CD8-positive, alpha-beta memory T cell (primary cell): ENCODE measurements at regions not wholly inside any gene's neighbourhood (a gene's known extent, or its start where the extent isn't known, plus 50 kb on each side); places are given as distances from the start of the nearest gene placed in this dataset.
"Not testable (repeated sequence)": the region's sequence is repeated elsewhere in the genome, so short reads cannot be mapped to it uniquely, and the experiment has no call there.

Experiments
- CTCF ChIA-PET: fragments of 350-600 bp; sonication (Branson Sonifier 250); formaldehyde crosslinking; loops from one replicate; lab custom pipeline; 2021; ENCODE audit warnings: antibody characterized with exemption; lab: Charles Lee
- POLR2A ChIA-PET: fragments of 350-600 bp; sonication (Branson Sonifier 250); formaldehyde crosslinking; loops from one replicate; lab custom pipeline; 2021; ENCODE audit warnings: antibody characterized with exemption; lab: Charles Lee
- DNase-seq, 5 donors: peaks; one replicate each; pipeline versions ENCODE4 v3.0.0 to v3.0.0-alpha.2; 2020 to 2022; ENCODE audit warnings: mixed read lengths in 1 of 5
- H3K27ac ChIP-seq: one replicate; pipeline ENCODE4 v1.7.0; 2013; ENCODE audit warnings: low read depth, mild to moderate bottlenecking, low read length, moderate library complexity
- H3K27me3 ChIP-seq: 2 replicates; pipeline ENCODE4 v1.7.0; 2013; ENCODE audit warnings: low read length, mild to moderate bottlenecking; ENCODE audit not compliant: insufficient read depth, poor library complexity, severe bottlenecking
- H3K36me3 ChIP-seq: 2 replicates; pipeline ENCODE4 v1.7.0; 2013; ENCODE audit warnings: mild to moderate bottlenecking, low read length, moderate library complexity; ENCODE audit not compliant: insufficient read depth
- H3K4me1 ChIP-seq: 2 replicates; pipeline ENCODE4 v1.7.0; 2013; ENCODE audit warnings: mild to moderate bottlenecking, low read length, moderate library complexity; ENCODE audit not compliant: insufficient read depth
- H3K4me3 ChIP-seq: 2 replicates; pipeline ENCODE4 v1.7.0; 2013; ENCODE audit warnings: mild to moderate bottlenecking, low read length
- H3K9me3 ChIP-seq: 2 replicates; pipeline ENCODE4 v1.7.0; 2013; ENCODE audit warnings: mild to moderate bottlenecking, low read length
- H3K27ac Mint-ChIP-seq, 8 donors: one replicate each; pipeline ENCODE4 v1.8.0; 2020 to 2021; ENCODE audit warnings: mixed read lengths in 8 of 8, mild to moderate bottlenecking in 6 of 8, inconsistent platforms in 3 of 8, moderate library complexity in 3 of 8
- H3K27me3 Mint-ChIP-seq, 2 donors: one replicate each; pipeline ENCODE4 v1.8.0; 2020 to 2021; ENCODE audit warnings: mixed read lengths in 2 of 2, mild to moderate bottlenecking in 1 of 2, moderate library complexity in 1 of 2
- H3K36me3 Mint-ChIP-seq, 3 donors: one replicate each; pipeline ENCODE4 v1.8.0; 2020 to 2021; ENCODE audit warnings: mixed read lengths in 3 of 3, inconsistent platforms in 1 of 3, mild to moderate bottlenecking in 1 of 3
- H3K4me1 Mint-ChIP-seq, 3 donors: one replicate each; pipeline ENCODE4 v1.8.0; 2020 to 2021; ENCODE audit warnings: mixed read lengths in 3 of 3, inconsistent platforms in 1 of 3, mild to moderate bottlenecking in 1 of 3
- H3K4me3 Mint-ChIP-seq, 7 donors: one replicate each; pipeline ENCODE4 v1.8.0; 2020 to 2021; ENCODE audit warnings: mixed read lengths in 7 of 7, mild to moderate bottlenecking in 6 of 7, moderate library complexity in 4 of 7, inconsistent platforms in 2 of 7
- H3K9me3 Mint-ChIP-seq, 5 donors: one replicate each; pipeline ENCODE4 v1.8.0; 2020 to 2022; ENCODE audit warnings: mixed read lengths in 5 of 5, mild to moderate bottlenecking in 3 of 5, moderate library complexity in 2 of 5, inconsistent platforms in 1 of 5

DNA sequence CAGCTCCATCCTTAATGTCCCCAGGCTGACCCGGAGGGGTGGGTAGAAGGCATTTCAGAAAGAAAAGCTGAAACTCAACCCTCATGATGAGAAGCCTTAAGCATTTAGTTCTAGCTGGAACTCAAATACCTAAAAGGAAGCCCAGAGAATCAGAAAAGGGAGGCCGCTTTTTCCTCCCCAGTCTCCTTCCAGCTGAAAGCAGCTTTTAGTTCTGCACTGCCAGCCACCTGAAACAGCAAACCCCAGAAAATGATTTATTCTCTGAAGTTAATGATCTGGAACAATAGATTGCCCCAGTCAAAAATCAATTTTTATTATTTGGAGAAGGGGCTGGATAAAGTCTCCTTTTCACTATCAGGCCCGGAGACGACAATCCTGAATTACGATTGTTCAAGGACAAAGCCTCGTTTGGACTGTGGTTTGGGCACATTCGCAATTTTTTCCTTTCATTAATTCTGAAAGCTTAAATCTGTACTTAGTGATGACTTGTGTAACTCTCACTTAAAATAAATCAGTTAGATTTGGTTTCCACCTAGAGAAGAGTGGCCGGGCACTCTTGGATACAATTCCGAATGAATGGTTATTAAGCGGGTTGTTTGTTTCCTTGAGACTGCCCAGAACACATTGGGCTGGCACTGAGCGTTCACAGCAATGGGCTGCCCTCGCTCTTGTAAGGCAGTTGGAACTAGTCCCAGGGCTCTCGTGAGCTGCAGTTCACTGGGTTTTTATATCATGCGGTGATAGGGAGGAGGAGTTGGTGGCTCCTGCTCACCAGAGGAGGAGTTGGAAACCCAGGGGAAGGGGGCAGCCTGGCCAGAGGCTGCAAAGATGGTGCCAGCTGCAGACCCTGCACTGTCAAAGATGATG lies 262.2 kb downstream of the CCSER2 start:
- H3K27ac ChIP-seq: no peak overlapping the region
- peaks cover 3 to 35% of the 10 kb centered on the region in 2 donors for H3K27me3 Mint-ChIP-seq
- ChIA-PET CTCF (no interaction called here), POLR2A (no interaction called here)
- no peak for DNase-seq
- H3K4me1 ChIP-seq: no peaks in the 10 kb centered on the region
- no peaks in the 10 kb centered on the region for H3K4me1 Mint-ChIP-seq
- H3K4me3 ChIP-seq: no peak overlapping the region
- H3K27me3 ChIP-seq: no peaks in the 10 kb centered on the region
- H3K36me3 ChIP-seq: no peaks in the 10 kb centered on the region
- H3K4me3 Mint-ChIP-seq: no peak overlapping the region
- H3K9me3 Mint-ChIP-seq: no peaks in the 10 kb centered on the region
- H3K9me3 ChIP-seq: no peaks in the 10 kb centered on the region
- peak overlapping the region in 1 of 8 donors; percentile 43 for H3K27ac Mint-ChIP-seq
- H3K36me3 Mint-ChIP-seq: no peaks in the 10 kb centered on the region

DNA sequence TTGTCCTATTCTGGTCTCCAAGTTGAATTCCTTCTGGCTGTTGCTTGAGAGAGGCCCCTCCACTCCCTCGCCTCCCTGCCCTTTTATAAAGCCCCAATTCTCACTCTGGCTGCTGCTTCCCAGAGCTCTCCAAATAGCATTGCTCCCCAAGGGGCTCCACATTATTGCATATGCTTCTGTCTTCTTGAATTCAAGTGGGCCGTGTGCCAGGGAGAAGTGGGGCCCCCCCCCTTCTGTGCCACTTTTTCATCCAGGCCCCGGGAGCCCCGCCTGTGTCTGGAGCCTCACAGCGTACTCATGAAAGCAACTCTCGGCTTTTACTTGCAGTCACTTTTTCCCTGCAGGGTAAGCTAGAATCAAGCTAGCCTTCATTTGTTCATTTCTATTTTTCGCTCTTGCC lies 265.1 kb downstream of the CCSER2 start:
- H3K27me3 Mint-ChIP-seq: peaks cover 11 to 32% of the 10 kb centered on the region in 2 donors
- no peaks in the 10 kb centered on the region for H3K4me1 Mint-ChIP-seq
- Histone ChIP-seq H3K4me3 (no peak overlapping the region), H3K27ac (no peak overlapping the region), H3K36me3 (no peaks in the 10 kb centered on the region), H3K27me3 (no peaks in the 10 kb centered on the region), H3K9me3 (no peaks in the 10 kb centered on the region), H3K4me1 (no peaks in the 10 kb centered on the region)
- H3K36me3 Mint-ChIP-seq: no peaks in the 10 kb centered on the region
- ChIA-PET POLR2A (no interaction called here), CTCF (no interaction called here)
- DNase-seq: no peak
- no peak overlapping the region for H3K27ac Mint-ChIP-seq
- no peak overlapping the region for H3K4me3 Mint-ChIP-seq
- H3K9me3 Mint-ChIP-seq: peaks cover 0 to 2% (median 0%) of the 10 kb centered on the region in 5 donors

DNA sequence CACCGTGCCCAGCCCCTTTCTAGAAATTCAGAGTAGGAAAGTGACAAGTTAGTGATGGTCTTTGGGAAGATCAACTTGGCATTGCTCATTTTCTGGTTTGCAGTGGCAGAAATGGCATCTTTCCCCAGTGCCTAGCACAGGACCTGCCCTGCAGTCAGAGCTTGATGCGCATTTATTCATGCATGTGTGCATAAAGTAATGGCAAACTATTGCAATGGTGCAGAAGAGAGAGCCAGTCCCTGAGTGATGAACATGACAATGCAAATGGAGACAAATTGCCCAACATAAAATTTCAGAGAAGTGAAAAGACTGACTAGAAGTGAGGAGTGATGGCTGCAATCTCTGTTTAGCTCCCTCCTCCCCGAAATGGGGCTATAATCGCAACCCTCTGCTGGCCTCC lies 268.2 kb downstream of the CCSER2 start:
- Histone ChIP-seq H3K27ac (no peak overlapping the region), H3K9me3 (no peaks in the 10 kb centered on the region), H3K4me1 (no peaks in the 10 kb centered on the region), H3K27me3 (no peaks in the 10 kb centered on the region), H3K36me3 (no peaks in the 10 kb centered on the region), H3K4me3 (no peak overlapping the region)
- H3K4me1 Mint-ChIP-seq: no peaks in the 10 kb centered on the region
- peaks cover 12 to 37% of the 10 kb centered on the region in 2 donors for H3K27me3 Mint-ChIP-seq
- H3K36me3 Mint-ChIP-seq: no peaks in the 10 kb centered on the region
- DNase-seq: no peak
- CTCF ChIA-PET: no interaction called here
- H3K9me3 Mint-ChIP-seq: peaks cover 0 to 2% (median 0%) of the 10 kb centered on the region in 5 donors
- POLR2A ChIA-PET: no interaction called here
- no peak overlapping the region for H3K27ac Mint-ChIP-seq
- no peak overlapping the region for H3K4me3 Mint-ChIP-seq

DNA sequence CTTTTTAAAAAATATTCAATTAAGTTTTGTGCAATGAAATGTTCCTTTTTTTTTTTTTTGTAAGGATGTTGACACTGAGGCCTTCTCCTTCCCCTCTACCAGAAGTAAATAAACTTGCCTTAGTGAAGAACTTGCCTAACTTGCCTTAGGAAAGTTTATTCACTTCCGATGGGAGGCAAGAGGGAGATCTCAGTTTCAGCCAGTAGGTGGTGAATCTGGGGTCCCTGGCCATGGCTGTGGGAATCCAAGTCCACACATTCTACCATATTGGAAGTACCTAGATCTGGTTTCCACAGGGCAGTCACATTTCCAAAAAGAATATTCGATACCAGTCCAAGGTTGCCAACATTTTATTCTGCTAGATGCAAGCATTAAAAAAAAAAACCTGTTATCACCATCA lies 270.9 kb downstream of the CCSER2 start:
- H3K9me3 ChIP-seq: no peaks in the 10 kb centered on the region
- H3K27ac ChIP-seq: no peak overlapping the region
- no peaks in the 10 kb centered on the region for H3K27me3 ChIP-seq
- Mint-ChIP-seq H3K9me3 (peaks cover 0 to 2% (median 0%) of the 10 kb centered on the region in 5 donors), H3K27ac (no peak overlapping the region), H3K36me3 (no peaks in the 10 kb centered on the region), H3K4me3 (no peak overlapping the region), H3K4me1 (no peaks in the 10 kb centered on the region), H3K27me3 (peaks cover 15 to 30% of the 10 kb centered on the region in 2 donors)
- ChIA-PET CTCF (interaction anchor here (1.3 kb wide), 1 partner anchor 10 kb away, joined by 3 read pairs; no protein-coding TSS in a partner anchor), POLR2A (no interaction called here)
- H3K36me3 ChIP-seq: no peaks in the 10 kb centered on the region
- no peak for DNase-seq
- H3K4me3 ChIP-seq: no peak overlapping the region
- H3K4me1 ChIP-seq: no peaks in the 10 kb centered on the region

DNA sequence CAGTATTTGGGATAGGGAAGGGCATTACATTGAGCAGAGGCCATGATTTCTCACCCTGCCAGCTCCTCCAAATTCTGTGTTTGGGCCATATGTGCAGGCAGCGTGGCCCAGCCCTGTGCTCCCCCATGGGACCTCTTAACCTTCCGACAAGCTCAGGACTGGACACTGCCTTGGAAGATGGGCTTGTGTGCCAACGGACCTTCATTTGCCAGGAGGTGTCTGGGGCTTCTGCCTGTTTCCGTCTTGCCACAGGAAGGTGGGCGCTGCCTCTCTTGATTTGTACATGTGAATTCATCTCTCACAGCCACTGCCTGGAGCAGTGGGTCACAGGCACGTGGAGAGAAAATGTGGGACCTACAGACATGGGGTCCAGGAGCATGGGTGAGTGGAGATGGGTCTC lies 272.6 kb downstream of the CCSER2 start:
- no peak for DNase-seq
- ChIA-PET POLR2A (no interaction called here), CTCF (no interaction called here)
- H3K4me3 ChIP-seq: no peak overlapping the region
- no peaks in the 10 kb centered on the region for H3K9me3 ChIP-seq
- no peaks in the 10 kb centered on the region for H3K36me3 ChIP-seq
- Mint-ChIP-seq H3K27ac (no peak overlapping the region), H3K4me1 (no peaks in the 10 kb centered on the region), H3K9me3 (peaks cover 0 to 2% (median 0%) of the 10 kb centered on the region in 5 donors), H3K4me3 (no peak overlapping the region), H3K27me3 (peaks cover 15 to 28% of the 10 kb centered on the region in 2 donors), H3K36me3 (no peaks in the 10 kb centered on the region)
- no peaks in the 10 kb centered on the region for H3K27me3 ChIP-seq
- no peaks in the 10 kb centered on the region for H3K4me1 ChIP-seq
- no peak overlapping the region for H3K27ac ChIP-seq

DNA sequence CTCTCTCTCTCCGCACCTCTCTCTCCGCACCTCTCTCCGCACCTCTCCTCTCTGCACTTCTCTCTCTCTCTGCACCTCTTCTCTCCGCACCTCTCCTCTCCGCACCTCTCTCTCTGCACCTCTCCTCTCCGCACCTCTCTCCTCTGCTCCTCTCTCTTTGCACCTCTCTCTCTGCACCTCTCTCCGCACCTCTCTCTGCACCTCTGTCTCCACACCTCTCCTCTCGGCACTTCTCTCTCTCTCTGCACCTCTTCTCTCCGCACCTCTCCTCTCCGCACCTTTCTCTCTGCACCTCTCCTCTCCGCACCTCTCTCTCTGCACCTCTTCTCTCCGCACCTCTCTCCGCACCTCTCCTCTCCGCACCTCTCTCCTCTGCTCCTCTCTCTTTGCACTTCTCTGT lies 274.2 kb downstream of the CCSER2 start:
- H3K36me3 Mint-ChIP-seq, H3K4me3 Mint-ChIP-seq, H3K27ac Mint-ChIP-seq, H3K9me3 Mint-ChIP-seq, H3K4me3 ChIP-seq, H3K4me1 ChIP-seq, DNase-seq, H3K27ac ChIP-seq, POLR2A ChIA-PET, H3K4me1 Mint-ChIP-seq, H3K36me3 ChIP-seq, H3K27me3 ChIP-seq, CTCF ChIA-PET, H3K9me3 ChIP-seq: not testable (repeated sequence)
- peaks cover 12 to 41% of the 10 kb centered on the region in 2 donors for H3K27me3 Mint-ChIP-seq

DNA sequence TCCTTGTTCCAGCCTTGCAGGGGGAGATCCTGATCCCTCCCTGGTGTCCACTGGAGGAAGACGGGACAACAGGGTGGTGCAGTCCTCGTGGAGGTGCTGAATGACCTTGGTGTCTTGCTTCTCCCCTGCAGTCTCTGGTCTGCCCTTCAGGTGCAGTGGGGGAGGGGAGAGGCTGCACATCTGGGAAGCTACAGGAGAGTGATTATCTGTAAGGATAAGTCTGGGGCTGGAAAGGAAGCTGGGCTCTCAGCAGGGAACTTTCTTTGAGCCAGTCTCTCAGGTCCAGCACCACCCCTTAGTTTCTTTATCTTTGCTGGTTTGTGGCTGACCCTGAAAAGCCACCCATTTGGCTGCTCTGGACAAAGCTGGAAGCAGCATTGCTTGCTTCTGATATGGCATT lies 275.6 kb downstream of the CCSER2 start:
- H3K36me3 Mint-ChIP-seq: no peaks in the 10 kb centered on the region
- CTCF ChIA-PET: no interaction called here
- H3K4me1 Mint-ChIP-seq: no peaks in the 10 kb centered on the region

DNA sequence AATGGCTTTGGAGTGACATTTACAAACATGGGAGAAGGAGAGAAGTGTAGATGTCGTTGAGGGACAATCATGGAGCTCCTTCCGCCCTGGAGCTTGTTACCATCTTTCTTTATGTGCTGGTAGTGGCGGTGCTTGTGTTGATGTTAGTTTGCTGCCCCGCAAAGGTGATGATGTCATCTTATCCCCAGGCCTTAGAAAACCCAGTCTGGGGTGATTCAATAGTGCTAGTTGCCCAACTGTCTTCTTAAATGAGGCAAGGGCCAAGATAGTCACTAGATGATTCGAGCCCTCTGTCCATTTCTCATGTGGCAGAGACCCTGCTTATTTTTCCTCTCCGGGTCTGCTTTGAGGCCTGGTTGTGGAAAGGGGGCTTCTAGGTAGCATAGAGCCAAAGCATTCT lies 277.4 kb downstream of the CCSER2 start:
- H3K4me3 ChIP-seq: no peak overlapping the region
- POLR2A ChIA-PET: no interaction called here
- Mint-ChIP-seq H3K4me1 (no peaks in the 10 kb centered on the region), H3K27ac (no peak overlapping the region), H3K9me3 (no peaks in the 10 kb centered on the region), H3K36me3 (no peaks in the 10 kb centered on the region), H3K27me3 (peaks cover 10 to 30% of the 10 kb centered on the region in 2 donors), H3K4me3 (no peak overlapping the region)
- CTCF ChIA-PET: no interaction called here
- no peaks in the 10 kb centered on the region for H3K36me3 ChIP-seq
- no peaks in the 10 kb centered on the region for H3K27me3 ChIP-seq
- no peak for DNase-seq
- no peaks in the 10 kb centered on the region for H3K4me1 ChIP-seq
- no peaks in the 10 kb centered on the region for H3K9me3 ChIP-seq
- H3K27ac ChIP-seq: no peak overlapping the region

More for the DNA sequence above, 275.6 kb downstream of the CCSER2 start:
- no peaks in the 10 kb centered on the region for H3K9me3 ChIP-seq
- POLR2A ChIA-PET: no interaction called here
- no peaks in the 10 kb centered on the region for H3K36me3 ChIP-seq
- Mint-ChIP-seq H3K4me3 (peak overlapping the region in 1 of 7 donors; percentile 24), H3K27ac (no peak overlapping the region), H3K27me3 (peaks cover 10 to 41% of the 10 kb centered on the region in 2 donors), H3K9me3 (no peaks in the 10 kb centered on the region)
- H3K27me3 ChIP-seq: no peaks in the 10 kb centered on the region
- H3K27ac ChIP-seq: no peak overlapping the region
- H3K4me3 ChIP-seq: no peak overlapping the region
- H3K4me1 ChIP-seq: no peaks in the 10 kb centered on the region
- no peak for DNase-seq
